Hepatic stellate cell (primary cell): ENCODE measurements at regions not wholly inside any gene's neighbourhood (a gene's known extent, or its start where the extent isn't known, plus 50 kb on each side); places are given as distances from the start of the nearest gene placed in this dataset.

Experiments used
- DNase-seq: peaks from one replicate; pipeline ENCODE4 v3.0.0; 2011; ENCODE audit warnings: low spot score

- DNase-seq = no peak
Observed at GRCh38 chr1:38217316-38217715, 170.7 kb upstream of the POU3F1 start.

GRCh38 chr1:38213646-38214434, 167.2 kb upstream of the POU3F1 start:
- no peak for DNase-seq

- DNase-seq = no peak
Observed at GRCh38 chr1:38210895-38211177, 164.2 kb upstream of the POU3F1 start.

- DNase-seq = no peak
Observed at GRCh38 chr1:38210021-38210894, 163.7 kb upstream of the POU3F1 start.

- DNase-seq = no peak
Observed at GRCh38 chr1:38208716-38209632, 162.4 kb upstream of the POU3F1 start.

GRCh38 chr1:38207906-38208305, 161.3 kb upstream of the POU3F1 start:
- DNase-seq = no peak

GRCh38 chr1:38207275-38207674, 160.7 kb upstream of the POU3F1 start:
- DNase-seq = no peak

GRCh38 chr1:38204698-38205097, 158.1 kb upstream of the POU3F1 start:
- no peak for DNase-seq

- DNase-seq = no peak
Observed at GRCh38 chr1:38203441-38203840, 156.8 kb upstream of the POU3F1 start.

GRCh38 chr1:38201431-38201830, 154.8 kb upstream of the POU3F1 start:
- DNase-seq = no peak

- DNase-seq = no peak
Observed at GRCh38 chr1:38198621-38199020, 152.0 kb upstream of the POU3F1 start.

- DNase-seq = no peak
Observed at GRCh38 chr1:38198099-38198498, 151.5 kb upstream of the POU3F1 start.

- DNase-seq = no peak
Observed at GRCh38 chr1:38197312-38198061, 150.9 kb upstream of the POU3F1 start.

GRCh38 chr1:38194472-38194871, 147.9 kb upstream of the POU3F1 start:
- no peak for DNase-seq

GRCh38 chr1:38193040-38193439, 146.4 kb upstream of the POU3F1 start:
- DNase-seq = no peak

- DNase-seq = no peak
Observed at GRCh38 chr1:38191461-38191860, 144.9 kb upstream of the POU3F1 start.

- no peak for DNase-seq
Observed at GRCh38 chr1:38190983-38191382, 144.4 kb upstream of the POU3F1 start.

GRCh38 chr1:38187552-38187951, 141.0 kb upstream of the POU3F1 start:
- no peak for DNase-seq

- DNase-seq = no peak
Observed at GRCh38 chr1:38186566-38186965, 140.0 kb upstream of the POU3F1 start.

GRCh38 chr1:38185913-38186312, 139.3 kb upstream of the POU3F1 start:
- no peak for DNase-seq

- DNase-seq = no peak
Observed at GRCh38 chr1:38183747-38184146, 137.2 kb upstream of the POU3F1 start.

GRCh38 chr1:38183096-38183495, 136.5 kb upstream of the POU3F1 start:
- no peak for DNase-seq
